Lung (tissue), 11 donors: ENCODE measurements at regions not wholly inside any gene's neighbourhood (a gene's known extent, or its start where the extent isn't known, plus 50 kb on each side); places are given as distances from the start of the nearest gene placed in this dataset.

ENCODE experiments used
- ATAC-seq: fragments of 200-7000 bp; cut with Tn5 transposase; one replicate; pipeline ENCODE4 v1.9.1; 2020; ENCODE audit warnings: moderate number of reproducible peaks; ENCODE audit not compliant: insufficient read depth, low FRiP score
- DNase-seq, 3 donors: peaks; one replicate each; pipeline ENCODE4 v3.0.0-alpha.2; 2013 to 2017
- H3K27ac ChIP-seq, 2 donors: one replicate each; pipeline ENCODE4 v1.5.1; 2013; ENCODE audit warnings: mild to moderate bottlenecking in 2 of 2, moderate library complexity in 2 of 2, control low read depth in 1 of 2, inconsistent platforms in 1 of 2, low read depth in 1 of 2, low read length in 1 of 2
- H3K27me3 ChIP-seq, 3 donors: one replicate each; pipeline ENCODE4 v1.5.1; 2013; ENCODE audit warnings: low read length in 2 of 3; ENCODE audit not compliant: control insufficient read depth in 3 of 3, insufficient read depth in 3 of 3
- H3K36me3 ChIP-seq, 4 donors: one replicate each; pipeline ENCODE4 v1.5.1; 2013; ENCODE audit warnings: low read length in 4 of 4, mild to moderate bottlenecking in 1 of 4, moderate library complexity in 1 of 4; ENCODE audit not compliant: control insufficient read depth in 4 of 4, insufficient read depth in 4 of 4
- H3K4me1 ChIP-seq, 5 donors: one replicate each; pipeline ENCODE4 v1.5.1; 2013; ENCODE audit warnings: low read length in 5 of 5, mild to moderate bottlenecking in 2 of 5, moderate library complexity in 1 of 5; ENCODE audit not compliant: control insufficient read depth in 5 of 5, insufficient read depth in 5 of 5
- H3K4me3 ChIP-seq: one replicate; pipeline ENCODE4 v1.5.1; 2013; ENCODE audit warnings: mild to moderate bottlenecking, control low read depth, moderate library complexity
- H3K9ac ChIP-seq, 2 donors: one replicate each; pipeline ENCODE4 v1.5.1; 2013; ENCODE audit warnings: low read length in 2 of 2, control low read depth in 1 of 2; ENCODE audit not compliant: insufficient read depth in 1 of 2
- H3K9me3 ChIP-seq, 4 donors: one replicate each; pipeline ENCODE4 v1.5.1; 2013; ENCODE audit warnings: low read length in 3 of 4, mild to moderate bottlenecking in 1 of 4, moderate library complexity in 1 of 4; ENCODE audit not compliant: control insufficient read depth in 4 of 4, insufficient read depth in 3 of 4
- CTCF ChIP-seq: IDR thresholded peaks from 2 replicates; pipeline ENCODE4 v1.5.1; 2012; ENCODE audit warnings: mild to moderate bottlenecking; ENCODE audit errors: control extremely low read depth, extremely low read depth
- WGBS, 2 donors: extraction: QIAGEN DNeasy Blood & Tissue Kit; methylation state at CpG; one replicate each; pipeline ENCODE4 v1.1.7; 2013; 5-methylcytosine and 5-hydroxymethylcytosine counted together
- donor health status: control.
- donor health status: control.
- donor health status: Bipolar disorder and iron deficiency.
- donor health status: healthy.
- donor health status: DM: yes; HTN: yes; CAD: no.

GRCh38 chr2:9127316-9127715 lies 79.3 kb upstream of the ASAP2 start:
- Histone ChIP-seq H3K4me1 (no peaks in the 10 kb centered on the region), H3K9me3 (peaks cover 0 to 3% (median 0%) of the 10 kb centered on the region in 4 donors), H3K9ac (no peak overlapping the region), H3K27me3 (no peaks in the 10 kb centered on the region), H3K4me3 (no peak overlapping the region), H3K27ac (no peak overlapping the region), H3K36me3 (no peaks in the 10 kb centered on the region)
- ATAC-seq (no peak), DNase-seq (no peak)
- WGBS, 2 donors: 96 to 98% methylated on average over 8 of the region's 8 CpGs
- no peak for TF ChIP-seq CTCF

GRCh38 chr2:9126540-9126939 lies 80.1 kb upstream of the ASAP2 start:
- DNase-seq: no peak
- ATAC-seq: no peak
- H3K9ac ChIP-seq: no peak overlapping the region
- H3K9me3 ChIP-seq: peaks cover 0 to 3% (median 0%) of the 10 kb centered on the region in 4 donors
- peaks cover 0 to 2% (median 0%) of the 10 kb centered on the region in 3 donors for H3K27me3 ChIP-seq
- H3K36me3 ChIP-seq: no peaks in the 10 kb centered on the region
- 97 to 99% methylated on average over 3 of the region's 3 CpGs for WGBS, 2 donors
- no peaks in the 10 kb centered on the region for H3K4me1 ChIP-seq
- TF ChIP-seq CTCF: no peak
- no peak overlapping the region for H3K4me3 ChIP-seq
- no peak overlapping the region for H3K27ac ChIP-seq

GRCh38 chr2:9124231-9124741 lies 82.3 kb upstream of the ASAP2 start:
- WGBS, 2 donors: 67 to 83% methylated on average over 14 of the region's 14 CpGs
- H3K9ac ChIP-seq: no peak overlapping the region
- no peak for DNase-seq
- no peak overlapping the region for H3K27ac ChIP-seq
- H3K9me3 ChIP-seq: peaks cover 0 to 3% (median 0%) of the 10 kb centered on the region in 4 donors
- peaks cover 0 to 2% (median 0%) of the 10 kb centered on the region in 3 donors for H3K27me3 ChIP-seq
- no peak for TF ChIP-seq CTCF
- no peaks in the 10 kb centered on the region for H3K4me1 ChIP-seq
- no peak overlapping the region for H3K4me3 ChIP-seq
- H3K36me3 ChIP-seq: no peaks in the 10 kb centered on the region
- no peak for ATAC-seq

- Histone ChIP-seq H3K4me1 (no peaks in the 10 kb centered on the region), H3K9me3 (peaks cover 0 to 3% (median 0%) of the 10 kb centered on the region in 4 donors), H3K36me3 (no peaks in the 10 kb centered on the region), H3K27ac (no peak overlapping the region), H3K9ac (no peak overlapping the region), H3K4me3 (no peak overlapping the region), H3K27me3 (peaks cover 0 to 2% (median 0%) of the 10 kb centered on the region in 3 donors)
- no peak for DNase-seq
- no peak for ATAC-seq
- TF ChIP-seq CTCF: no peak
- WGBS, 2 donors: 77 to 85% methylated on average over 5 of the region's 5 CpGs
Observed at GRCh38 chr2:9123069-9123468, 83.5 kb upstream of the ASAP2 start.
